ENCODE measurements at regions not wholly inside any gene's neighbourhood (a gene's known extent, or its start where the extent isn't known, plus 50 kb on each side); places are given as distances from the start of the nearest gene placed in this dataset.

DNA sequence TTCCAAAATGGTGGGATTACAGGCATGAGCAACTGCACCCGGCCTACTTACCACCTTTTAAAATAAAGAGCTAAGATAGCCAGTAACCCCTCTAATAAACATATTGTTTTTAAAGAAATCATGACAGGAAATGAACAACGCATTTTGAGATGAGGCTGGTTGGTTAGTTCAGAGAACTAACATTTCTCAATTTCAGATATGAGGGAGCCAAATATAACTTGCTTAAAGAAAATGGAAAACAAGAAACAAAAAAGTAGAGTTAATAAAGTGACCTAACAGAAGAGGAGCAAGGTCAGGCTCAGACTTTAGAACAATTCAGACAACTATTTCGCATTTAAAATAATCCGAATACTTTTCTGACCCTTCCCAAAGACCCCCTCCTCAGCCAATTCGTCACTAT, 254.9 kb upstream of the PHF14 start:
- TF ChIP-seq CTCF (conservative IDR thresholded peaks at IDR 0.05 in 1 of 2, IDR thresholded peaks at IDR 0.05 in 1 of 2; ENCODE audit: extremely low read depth in 1 of 2, insufficient read depth in 1 of 2, low read depth in 1 of 2, low read length in 2 of 2) (no peak), EZH2 (IDR thresholded peaks at IDR 0.05; ENCODE audit: borderline replicate concordance, low read length) (no peak)

Data from mammary epithelial cell (primary cell).